GM06990 (cell line): ENCODE measurements at regions not wholly inside any gene's neighbourhood (a gene's known extent, or its start where the extent isn't known, plus 50 kb on each side); places are given as distances from the start of the nearest gene placed in this dataset.

Source experiments
- DNase-seq: peaks from one replicate; pipeline ENCODE4 v3.0.0-alpha.2; 2011; ENCODE audit not compliant: insufficient read length; ENCODE audit errors: extremely low read depth
- H3K27me3 ChIP-seq: replicated peaks from 2 replicates; pipeline ENCODE4 v1.6.0; 2011; ENCODE audit warnings: low read length; ENCODE audit not compliant: control insufficient read depth, insufficient read depth
- H3K36me3 ChIP-seq: 2 replicates; pipeline ENCODE4 v1.5.1; 2011; ENCODE audit warnings: low read length; ENCODE audit not compliant: control insufficient read depth, insufficient read depth
- H3K4me3 ChIP-seq: replicated peaks from 2 replicates; pipeline ENCODE4 v1.5.1; 2011; ENCODE audit warnings: low read depth, mild to moderate bottlenecking, control low read depth, low read length
- TF ChIP-seq, protein P1 (sequence below): IDR thresholded peaks from 2 replicates; pipeline ENCODE4 v1.5.1; 2011; ENCODE audit warnings: low read length, control low read depth, mild to moderate bottlenecking, inconsistent platforms; ENCODE audit not compliant: insufficient read depth, poor library complexity, severe bottlenecking

DNA sequence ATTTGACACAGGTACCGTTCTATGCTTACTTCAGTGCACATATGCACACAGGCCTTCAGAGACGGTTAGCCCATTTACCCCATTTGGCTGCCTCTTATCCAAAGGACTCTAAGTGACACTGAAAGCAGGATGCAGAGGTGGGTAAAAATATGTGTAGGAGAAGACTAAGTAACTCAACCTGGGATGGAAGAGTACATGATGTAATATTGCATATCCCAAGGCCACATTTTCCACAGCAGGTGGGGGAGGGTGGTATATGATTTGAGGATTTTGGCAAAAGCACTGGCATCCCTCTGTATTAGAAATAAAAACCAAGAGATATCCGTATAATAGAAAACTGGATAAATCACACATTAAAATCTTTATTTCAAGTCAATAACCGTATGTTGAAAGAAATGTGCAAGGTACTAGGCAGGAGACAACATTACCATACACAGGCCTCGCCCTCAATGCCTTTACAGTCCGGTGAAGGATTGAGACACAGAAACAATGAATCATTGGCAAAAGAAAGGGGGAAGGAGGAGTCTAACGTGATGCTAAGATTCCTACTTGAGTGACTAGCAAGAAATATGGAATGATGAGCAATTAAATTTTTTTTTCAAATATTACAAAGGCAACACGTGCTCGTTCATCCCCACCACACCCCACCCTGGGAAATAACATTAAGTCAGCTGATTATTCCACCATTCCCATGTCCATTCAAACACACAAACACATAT, 161.0 kb upstream of the RASGEF1B start:
- H3K27me3 ChIP-seq: no peaks in the 10 kb centered on the region
- no peaks in the 10 kb centered on the region for H3K36me3 ChIP-seq
- TF ChIP-seq, protein P1, sequence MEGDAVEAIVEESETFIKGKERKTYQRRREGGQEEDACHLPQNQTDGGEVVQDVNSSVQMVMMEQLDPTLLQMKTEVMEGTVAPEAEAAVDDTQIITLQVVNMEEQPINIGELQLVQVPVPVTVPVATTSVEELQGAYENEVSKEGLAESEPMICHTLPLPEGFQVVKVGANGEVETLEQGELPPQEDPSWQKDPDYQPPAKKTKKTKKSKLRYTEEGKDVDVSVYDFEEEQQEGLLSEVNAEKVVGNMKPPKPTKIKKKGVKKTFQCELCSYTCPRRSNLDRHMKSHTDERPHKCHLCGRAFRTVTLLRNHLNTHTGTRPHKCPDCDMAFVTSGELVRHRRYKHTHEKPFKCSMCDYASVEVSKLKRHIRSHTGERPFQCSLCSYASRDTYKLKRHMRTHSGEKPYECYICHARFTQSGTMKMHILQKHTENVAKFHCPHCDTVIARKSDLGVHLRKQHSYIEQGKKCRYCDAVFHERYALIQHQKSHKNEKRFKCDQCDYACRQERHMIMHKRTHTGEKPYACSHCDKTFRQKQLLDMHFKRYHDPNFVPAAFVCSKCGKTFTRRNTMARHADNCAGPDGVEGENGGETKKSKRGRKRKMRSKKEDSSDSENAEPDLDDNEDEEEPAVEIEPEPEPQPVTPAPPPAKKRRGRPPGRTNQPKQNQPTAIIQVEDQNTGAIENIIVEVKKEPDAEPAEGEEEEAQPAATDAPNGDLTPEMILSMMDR: no peak
- DNase-seq: no peak
- no peak overlapping the region for H3K4me3 ChIP-seq

DNA sequence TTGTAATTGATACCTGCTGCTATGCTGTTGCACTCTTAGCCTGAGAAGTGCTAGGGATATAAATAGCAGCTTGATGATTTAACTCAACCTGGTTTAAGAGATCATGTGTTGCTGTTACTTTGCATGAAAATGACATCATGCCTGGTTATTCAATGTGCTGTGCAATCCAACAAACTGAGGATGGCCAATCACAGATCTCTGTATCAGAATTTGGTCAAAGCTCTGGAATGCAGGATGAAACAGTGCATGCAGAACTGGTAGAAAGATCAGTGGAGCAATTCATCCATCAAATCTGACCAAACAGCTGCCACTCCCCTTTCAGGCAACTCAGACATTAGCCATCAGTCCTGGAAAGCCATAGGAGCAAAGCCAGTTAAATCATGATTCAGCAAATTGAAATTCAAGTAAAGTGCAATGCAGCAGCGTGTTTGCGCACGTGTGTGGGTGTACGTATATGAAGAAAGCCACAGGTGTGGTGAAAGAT, 160.3 kb upstream of the RASGEF1B start:
- H3K4me3 ChIP-seq: no peak overlapping the region
- no peak for DNase-seq
- TF ChIP-seq, protein P1: no peak
- no peaks in the 10 kb centered on the region for H3K27me3 ChIP-seq
- H3K36me3 ChIP-seq: no peaks in the 10 kb centered on the region

GRCh38 chr4:81629366-81629765, 157.7 kb upstream of the RASGEF1B start:
- TF ChIP-seq, protein P1: no peak
- no peak for DNase-seq
- Histone ChIP-seq H3K27me3 (no peaks in the 10 kb centered on the region), H3K36me3 (no peaks in the 10 kb centered on the region), H3K4me3 (no peak overlapping the region)

- Histone ChIP-seq H3K27me3 (no peaks in the 10 kb centered on the region), H3K4me3 (no peak overlapping the region), H3K36me3 (no peaks in the 10 kb centered on the region)
- no peak for DNase-seq
- TF ChIP-seq, protein P1: no peak
Measured at GRCh38 chr4:81628489-81628888, 156.8 kb upstream of the RASGEF1B start.

- H3K36me3 ChIP-seq: no peaks in the 10 kb centered on the region
- DNase-seq: no peak
- TF ChIP-seq, protein P1: no peak
- no peaks in the 10 kb centered on the region for H3K27me3 ChIP-seq
- no peak overlapping the region for H3K4me3 ChIP-seq
Measured at GRCh38 chr4:81627590-81627989, 155.9 kb upstream of the RASGEF1B start.
